ENCODE measurements at regions not wholly inside any gene's neighbourhood (a gene's known extent, or its start where the extent isn't known, plus 50 kb on each side); places are given as distances from the start of the nearest gene placed in this dataset.

- Histone ChIP-seq H3K27me3 (ENCODE audit: control insufficient read depth in 2 of 2, insufficient read depth in 2 of 2, low read length in 2 of 2) (no peaks in the 10 kb centered on the region), H3K9ac (ENCODE audit: low read depth in 1 of 2, low read length in 2 of 2) (no peak overlapping the region), H3K27ac (ENCODE audit: low read depth in 2 of 2, low read length in 2 of 2) (no peak overlapping the region), H3K4me3 (ENCODE audit: low read length in 2 of 2) (no peak overlapping the region), H3K4me1 (ENCODE audit: control insufficient read depth in 2 of 2, insufficient read depth in 2 of 2, low read length in 2 of 2) (no peaks in the 10 kb centered on the region), H3K9me3 (ENCODE audit: control insufficient read depth in 2 of 2, low read length in 2 of 2) (no peaks in the 10 kb centered on the region), H3K36me3 (ENCODE audit: control insufficient read depth in 2 of 2, insufficient read depth in 2 of 2, low read length in 2 of 2) (no peaks in the 10 kb centered on the region)
These were observed 1432.6 kb upstream of the TENM4 start for GRCh38 chr11:80873310-80873999.

- no peak overlapping the region for H3K27ac ChIP-seq (ENCODE audit: low read depth in 2 of 2, low read length in 2 of 2)
- no peaks in the 10 kb centered on the region for H3K4me1 ChIP-seq (ENCODE audit: control insufficient read depth in 2 of 2, insufficient read depth in 2 of 2, low read length in 2 of 2)
- no peaks in the 10 kb centered on the region for H3K36me3 ChIP-seq (ENCODE audit: control insufficient read depth in 2 of 2, insufficient read depth in 2 of 2, low read length in 2 of 2)
- no peaks in the 10 kb centered on the region for H3K27me3 ChIP-seq (ENCODE audit: control insufficient read depth in 2 of 2, insufficient read depth in 2 of 2, low read length in 2 of 2)
- no peak overlapping the region for H3K4me3 ChIP-seq (ENCODE audit: low read length in 2 of 2)
- H3K9ac ChIP-seq (ENCODE audit: low read depth in 1 of 2, low read length in 2 of 2), result no peak overlapping the region
- no peaks in the 10 kb centered on the region for H3K9me3 ChIP-seq (ENCODE audit: control insufficient read depth in 2 of 2, low read length in 2 of 2)
These were observed 1431.4 kb upstream of the TENM4 start for GRCh38 chr11:80872116-80872728.

GRCh38 chr11:80868831-80869230, 1428.0 kb upstream of the TENM4 start:
- Histone ChIP-seq H3K27me3 (ENCODE audit: control insufficient read depth in 2 of 2, insufficient read depth in 2 of 2, low read length in 2 of 2) (no peaks in the 10 kb centered on the region), H3K4me3 (ENCODE audit: low read length in 2 of 2) (no peak overlapping the region), H3K9ac (ENCODE audit: low read depth in 1 of 2, low read length in 2 of 2) (no peak overlapping the region), H3K4me1 (ENCODE audit: control insufficient read depth in 2 of 2, insufficient read depth in 2 of 2, low read length in 2 of 2) (no peaks in the 10 kb centered on the region), H3K36me3 (ENCODE audit: control insufficient read depth in 2 of 2, insufficient read depth in 2 of 2, low read length in 2 of 2) (no peaks in the 10 kb centered on the region), H3K9me3 (ENCODE audit: control insufficient read depth in 2 of 2, low read length in 2 of 2) (no peaks in the 10 kb centered on the region), H3K27ac (ENCODE audit: low read depth in 2 of 2, low read length in 2 of 2) (no peak overlapping the region)

GRCh38 chr11:80862011-80862410, 1421.2 kb upstream of the TENM4 start:
- Histone ChIP-seq H3K36me3 (ENCODE audit: control insufficient read depth in 2 of 2, insufficient read depth in 2 of 2, low read length in 2 of 2) (no peaks in the 10 kb centered on the region), H3K9ac (ENCODE audit: low read depth in 1 of 2, low read length in 2 of 2) (no peak overlapping the region), H3K27ac (ENCODE audit: low read depth in 2 of 2, low read length in 2 of 2) (no peak overlapping the region), H3K27me3 (ENCODE audit: control insufficient read depth in 2 of 2, insufficient read depth in 2 of 2, low read length in 2 of 2) (no peaks in the 10 kb centered on the region), H3K4me1 (ENCODE audit: control insufficient read depth in 2 of 2, insufficient read depth in 2 of 2, low read length in 2 of 2) (no peaks in the 10 kb centered on the region), H3K4me3 (ENCODE audit: low read length in 2 of 2) (no peak overlapping the region), H3K9me3 (ENCODE audit: control insufficient read depth in 2 of 2, low read length in 2 of 2) (no peaks in the 10 kb centered on the region)

- Histone ChIP-seq H3K9ac (ENCODE audit: low read depth in 1 of 2, low read length in 2 of 2) (no peak overlapping the region), H3K36me3 (ENCODE audit: control insufficient read depth in 2 of 2, insufficient read depth in 2 of 2, low read length in 2 of 2) (no peaks in the 10 kb centered on the region), H3K4me1 (ENCODE audit: control insufficient read depth in 2 of 2, insufficient read depth in 2 of 2, low read length in 2 of 2) (no peaks in the 10 kb centered on the region), H3K4me3 (ENCODE audit: low read length in 2 of 2) (no peak overlapping the region), H3K27me3 (ENCODE audit: control insufficient read depth in 2 of 2, insufficient read depth in 2 of 2, low read length in 2 of 2) (no peaks in the 10 kb centered on the region), H3K27ac (ENCODE audit: low read depth in 2 of 2, low read length in 2 of 2) (no peak overlapping the region), H3K9me3 (ENCODE audit: control insufficient read depth in 2 of 2, low read length in 2 of 2) (no peaks in the 10 kb centered on the region)
These were observed 1420.4 kb upstream of the TENM4 start for GRCh38 chr11:80861193-80861592.

GRCh38 chr11:80860632-80861031, 1419.8 kb upstream of the TENM4 start:
- Histone ChIP-seq H3K27me3 (ENCODE audit: control insufficient read depth in 2 of 2, insufficient read depth in 2 of 2, low read length in 2 of 2) (no peaks in the 10 kb centered on the region), H3K36me3 (ENCODE audit: control insufficient read depth in 2 of 2, insufficient read depth in 2 of 2, low read length in 2 of 2) (no peaks in the 10 kb centered on the region), H3K4me3 (ENCODE audit: low read length in 2 of 2) (no peak overlapping the region), H3K9me3 (ENCODE audit: control insufficient read depth in 2 of 2, low read length in 2 of 2) (no peaks in the 10 kb centered on the region), H3K9ac (ENCODE audit: low read depth in 1 of 2, low read length in 2 of 2) (no peak overlapping the region), H3K27ac (ENCODE audit: low read depth in 2 of 2, low read length in 2 of 2) (no peak overlapping the region), H3K4me1 (ENCODE audit: control insufficient read depth in 2 of 2, insufficient read depth in 2 of 2, low read length in 2 of 2) (no peaks in the 10 kb centered on the region)

- Histone ChIP-seq H3K36me3 (ENCODE audit: control insufficient read depth in 2 of 2, insufficient read depth in 2 of 2, low read length in 2 of 2) (no peaks in the 10 kb centered on the region), H3K27me3 (ENCODE audit: control insufficient read depth in 2 of 2, insufficient read depth in 2 of 2, low read length in 2 of 2) (no peaks in the 10 kb centered on the region), H3K4me3 (ENCODE audit: low read length in 2 of 2) (no peak overlapping the region), H3K4me1 (ENCODE audit: control insufficient read depth in 2 of 2, insufficient read depth in 2 of 2, low read length in 2 of 2) (no peaks in the 10 kb centered on the region), H3K27ac (ENCODE audit: low read depth in 2 of 2, low read length in 2 of 2) (no peak overlapping the region), H3K9me3 (ENCODE audit: control insufficient read depth in 2 of 2, low read length in 2 of 2) (no peaks in the 10 kb centered on the region), H3K9ac (ENCODE audit: low read depth in 1 of 2, low read length in 2 of 2) (no peak overlapping the region)
These were observed 1415.2 kb upstream of the TENM4 start for GRCh38 chr11:80856066-80856465.

- H3K27ac ChIP-seq (ENCODE audit: low read depth in 2 of 2, low read length in 2 of 2), result no peak overlapping the region
- H3K4me1 ChIP-seq (ENCODE audit: control insufficient read depth in 2 of 2, insufficient read depth in 2 of 2, low read length in 2 of 2), result no peaks in the 10 kb centered on the region
- no peaks in the 10 kb centered on the region for H3K36me3 ChIP-seq (ENCODE audit: control insufficient read depth in 2 of 2, insufficient read depth in 2 of 2, low read length in 2 of 2)
- no peak overlapping the region for H3K4me3 ChIP-seq (ENCODE audit: low read length in 2 of 2)
- H3K9ac ChIP-seq (ENCODE audit: low read depth in 1 of 2, low read length in 2 of 2), result no peak overlapping the region
- no peaks in the 10 kb centered on the region for H3K27me3 ChIP-seq (ENCODE audit: control insufficient read depth in 2 of 2, insufficient read depth in 2 of 2, low read length in 2 of 2)
- H3K9me3 ChIP-seq (ENCODE audit: control insufficient read depth in 2 of 2, low read length in 2 of 2), result no peaks in the 10 kb centered on the region
These were observed 1414.6 kb upstream of the TENM4 start for GRCh38 chr11:80855426-80855825.

- Histone ChIP-seq H3K27ac (ENCODE audit: low read depth in 2 of 2, low read length in 2 of 2) (no peak overlapping the region), H3K9ac (ENCODE audit: low read depth in 1 of 2, low read length in 2 of 2) (no peak overlapping the region), H3K36me3 (ENCODE audit: control insufficient read depth in 2 of 2, insufficient read depth in 2 of 2, low read length in 2 of 2) (no peaks in the 10 kb centered on the region), H3K27me3 (ENCODE audit: control insufficient read depth in 2 of 2, insufficient read depth in 2 of 2, low read length in 2 of 2) (no peaks in the 10 kb centered on the region), H3K9me3 (ENCODE audit: control insufficient read depth in 2 of 2, low read length in 2 of 2) (no peaks in the 10 kb centered on the region), H3K4me3 (ENCODE audit: low read length in 2 of 2) (no peak overlapping the region), H3K4me1 (ENCODE audit: control insufficient read depth in 2 of 2, insufficient read depth in 2 of 2, low read length in 2 of 2) (no peaks in the 10 kb centered on the region)
These were observed 1408.4 kb upstream of the TENM4 start for GRCh38 chr11:80849253-80849652.

- Histone ChIP-seq H3K4me1 (ENCODE audit: control insufficient read depth in 2 of 2, insufficient read depth in 2 of 2, low read length in 2 of 2) (no peaks in the 10 kb centered on the region), H3K36me3 (ENCODE audit: control insufficient read depth in 2 of 2, insufficient read depth in 2 of 2, low read length in 2 of 2) (no peaks in the 10 kb centered on the region), H3K27ac (ENCODE audit: low read depth in 2 of 2, low read length in 2 of 2) (no peak overlapping the region)
These were observed 1406.1 kb upstream of the TENM4 start for GRCh38 chr11:80846979-80847378.

More at GRCh38 chr11:80846979-80847378, 1406.1 kb upstream of the TENM4 start:
- H3K4me3 ChIP-seq (ENCODE audit: low read length in 2 of 2), result no peak overlapping the region
- no peak overlapping the region for H3K9ac ChIP-seq (ENCODE audit: low read depth in 1 of 2, low read length in 2 of 2)
- no peaks in the 10 kb centered on the region for H3K9me3 ChIP-seq (ENCODE audit: control insufficient read depth in 2 of 2, low read length in 2 of 2)
- no peaks in the 10 kb centered on the region for H3K27me3 ChIP-seq (ENCODE audit: control insufficient read depth in 2 of 2, insufficient read depth in 2 of 2, low read length in 2 of 2)

Data from mucosa of rectum (tissue), 2 donors.